NCI-H1048 (cell line): ENCODE measurements at regions not wholly inside any gene's neighbourhood (a gene's known extent, or its start where the extent isn't known, plus 50 kb on each side); places are given as distances from the start of the nearest gene placed in this dataset.
"Not testable (repeated sequence)": the region's sequence is repeated elsewhere in the genome, so short reads cannot be mapped to it uniquely, and the experiment has no call there.

ENCODE experiments used
- DNase-seq: peaks from one replicate; lab custom pipeline; 2025; lab: John Stamatoyannopoulos, UW

DNA sequence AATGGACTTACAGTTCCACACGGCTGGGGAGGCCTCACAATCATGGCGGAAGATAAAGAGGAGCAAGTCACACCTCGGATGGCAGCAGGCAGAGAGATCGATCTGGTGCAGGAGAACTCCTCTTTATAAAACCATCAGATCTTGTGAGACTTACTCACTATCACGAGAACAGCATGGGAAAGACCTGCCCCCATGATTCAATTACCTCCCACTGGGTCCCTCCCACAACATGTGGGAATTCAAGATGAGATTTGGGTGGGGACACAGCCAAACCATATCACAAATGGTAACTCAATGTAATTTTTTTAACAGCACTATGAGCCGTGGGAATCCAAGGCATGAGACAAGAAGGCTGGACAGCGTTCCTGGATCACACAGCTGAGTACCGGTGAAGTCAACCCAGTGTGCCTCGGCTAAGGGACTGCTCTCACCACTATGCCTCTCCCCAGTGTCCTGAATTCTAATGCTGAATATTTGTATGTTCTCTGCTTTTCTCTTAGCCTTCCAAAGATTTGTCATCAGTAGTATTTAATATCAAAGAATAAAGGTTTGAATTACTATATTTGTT is 84.3 kb downstream of the IRS2 start:
- DNase-seq: not testable (repeated sequence)

DNA sequence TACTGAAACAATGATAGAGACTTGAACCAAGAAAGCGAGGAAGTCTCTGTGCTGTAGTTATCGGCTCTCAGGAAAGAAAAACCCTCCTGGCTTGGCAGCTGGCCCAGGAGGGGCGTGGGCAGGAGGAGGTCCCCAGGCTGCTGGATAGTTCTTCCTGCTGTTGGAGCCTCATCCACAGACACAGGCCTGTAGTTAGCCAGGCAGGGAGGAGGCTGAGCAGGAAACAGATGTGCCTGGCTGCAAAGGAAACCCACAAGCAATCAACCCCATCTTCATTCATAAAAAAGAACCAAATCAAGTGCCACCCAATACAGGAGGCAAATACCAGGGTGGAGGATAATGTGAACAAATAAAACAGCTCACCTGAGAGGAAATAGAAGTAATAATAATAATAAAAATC is 86.2 kb downstream of the IRS2 start:
- no peak for DNase-seq

- no peak for DNase-seq
These were observed 86.7 kb downstream of the IRS2 start for GRCh38 chr13:109699628-109700071.

DNA sequence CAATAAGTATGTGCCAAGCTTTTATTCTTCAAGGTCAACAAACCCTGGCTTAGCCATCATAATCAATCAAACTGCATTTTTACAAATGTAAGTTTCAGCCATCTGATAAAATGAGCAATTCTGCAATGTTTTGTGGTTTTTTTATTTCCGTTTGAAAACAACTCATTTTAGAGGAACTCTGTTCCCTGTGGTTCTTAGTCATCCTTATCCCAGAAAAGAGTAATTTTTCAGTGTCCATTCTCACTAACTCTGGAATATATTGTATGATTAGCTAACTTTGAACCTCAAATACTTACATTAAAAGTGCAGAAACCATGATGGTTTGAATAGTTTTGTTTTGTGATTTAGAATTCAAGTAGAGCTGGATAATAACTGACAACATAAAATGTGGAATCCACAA is 87.6 kb downstream of the IRS2 start:
- no peak for DNase-seq

GRCh38 chr13:109697936-109698335 is 88.4 kb downstream of the IRS2 start:
- no peak for DNase-seq

DNA sequence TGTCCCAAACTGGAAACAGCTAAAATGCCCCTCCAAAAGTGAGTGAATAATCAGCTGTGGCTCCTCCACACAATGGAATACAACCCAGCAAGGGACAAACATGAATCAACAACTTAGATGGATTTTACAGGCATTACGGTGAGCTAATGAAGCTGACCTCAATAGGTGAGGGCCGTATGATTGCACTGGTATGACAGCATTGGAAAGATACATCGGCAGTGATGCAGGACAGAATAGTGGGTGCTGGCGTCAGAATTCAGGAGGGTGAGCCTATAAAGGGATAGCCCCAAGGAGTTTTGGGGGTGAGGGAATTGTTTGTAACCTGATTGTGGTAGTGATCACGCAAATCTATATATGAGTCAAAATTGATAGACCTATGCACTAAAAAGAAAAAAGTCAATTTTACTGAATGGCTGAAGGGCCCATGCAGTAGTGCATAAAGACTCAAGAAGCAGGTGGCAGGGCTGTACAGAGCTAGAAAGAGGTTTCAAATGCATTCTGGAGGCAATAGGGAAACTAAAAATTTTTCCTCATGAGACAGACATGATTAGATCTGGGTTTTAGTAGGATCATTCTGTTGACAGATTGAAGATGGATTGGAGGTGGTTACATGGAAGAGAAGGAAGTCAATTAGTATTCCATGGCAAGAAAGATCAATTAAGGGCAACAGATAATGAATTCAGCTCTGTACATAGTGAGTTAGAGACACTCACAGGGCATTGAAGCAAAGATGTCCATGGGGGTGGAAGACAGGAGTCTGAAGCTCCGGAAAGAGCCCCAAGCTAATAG is 90.8 kb downstream of the IRS2 start:
- no peak for DNase-seq

- no peak for DNase-seq
These were observed 91.4 kb downstream of the IRS2 start for GRCh38 chr13:109694972-109695371.

DNA sequence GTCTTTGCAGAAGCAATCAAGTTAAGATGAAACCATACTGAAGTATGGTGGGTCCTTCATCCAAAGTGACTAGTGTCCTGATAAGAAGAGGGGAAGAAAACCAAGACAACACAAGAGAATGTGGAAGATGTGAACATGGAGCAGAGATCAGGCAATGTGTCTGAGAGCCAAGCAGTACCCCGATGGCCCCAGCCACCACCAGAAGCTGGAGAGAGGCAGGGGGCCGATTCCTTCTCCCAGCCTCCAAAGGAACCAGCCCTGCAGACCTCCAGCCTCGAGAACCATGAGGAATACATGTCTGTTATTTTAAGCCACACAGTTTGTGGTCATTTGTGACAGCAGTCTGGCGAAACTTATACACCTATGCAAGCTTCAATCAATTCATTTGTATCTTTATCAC is 93.2 kb downstream of the IRS2 start:
- no peak for DNase-seq

DNA sequence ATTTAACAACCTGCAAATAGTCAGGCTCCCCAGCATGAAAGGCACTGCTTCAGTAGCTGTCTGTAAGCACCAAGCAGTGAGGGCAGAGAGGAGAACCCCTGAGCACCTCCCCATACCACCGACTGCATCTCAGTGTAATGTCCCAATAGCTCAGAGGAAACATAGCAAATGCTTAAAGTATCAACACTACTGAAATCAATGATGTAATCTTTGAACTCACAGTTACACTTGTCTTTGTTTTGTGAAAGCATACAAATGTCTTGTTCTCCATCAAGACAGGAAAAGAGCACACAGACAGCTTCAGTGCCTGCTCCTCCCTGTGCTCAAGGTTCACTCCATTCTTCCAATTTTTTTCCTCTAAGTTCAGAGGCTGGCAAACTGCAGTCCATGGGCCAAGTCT is 94.7 kb downstream of the IRS2 start:
- DNase-seq: no peak

DNA sequence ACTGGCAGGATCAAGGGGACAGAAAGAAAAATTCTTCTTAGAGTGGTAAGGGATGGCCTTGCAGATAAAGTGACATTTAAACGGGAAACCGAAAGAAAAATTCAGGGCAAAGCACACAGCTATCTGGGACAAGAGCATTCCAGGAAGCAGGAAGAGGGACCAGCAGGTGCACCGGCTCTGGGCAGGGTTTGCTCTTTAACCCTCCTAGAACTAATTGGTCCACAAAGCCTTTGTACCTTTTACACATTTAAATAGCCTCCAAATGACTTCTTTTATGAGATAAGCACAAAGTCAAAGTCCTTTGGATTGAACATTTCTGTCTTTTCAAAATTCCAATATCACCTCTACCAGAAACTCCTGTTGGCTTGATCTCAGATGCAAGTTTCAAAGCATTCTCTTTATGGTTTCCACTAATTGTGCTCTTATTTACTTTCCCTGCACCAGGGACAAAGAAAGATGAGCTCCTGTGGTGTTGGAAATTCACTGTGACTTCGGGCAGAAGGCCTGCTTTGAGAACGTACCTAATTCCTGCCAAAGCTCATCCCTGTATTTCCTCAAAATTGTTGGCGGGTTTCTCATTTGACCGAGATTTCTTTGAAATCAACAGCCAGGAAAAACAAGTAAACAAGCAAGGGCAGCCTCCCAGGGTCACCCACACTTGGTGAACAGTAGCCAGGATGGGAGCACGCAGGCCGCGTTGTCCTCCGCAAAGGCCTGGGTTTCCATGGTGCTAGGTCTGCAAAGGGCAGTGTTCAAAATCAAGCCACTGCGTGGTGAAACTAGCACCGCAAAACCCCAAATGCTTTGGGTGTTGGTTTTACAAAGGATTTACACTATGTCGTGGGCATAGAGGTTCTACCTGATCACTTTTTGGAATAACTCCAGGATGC is 98.6 kb downstream of the IRS2 start:
- no peak for DNase-seq

- DNase-seq: no peak
These were observed 101.2 kb downstream of the IRS2 start for GRCh38 chr13:109685203-109685602.

DNA sequence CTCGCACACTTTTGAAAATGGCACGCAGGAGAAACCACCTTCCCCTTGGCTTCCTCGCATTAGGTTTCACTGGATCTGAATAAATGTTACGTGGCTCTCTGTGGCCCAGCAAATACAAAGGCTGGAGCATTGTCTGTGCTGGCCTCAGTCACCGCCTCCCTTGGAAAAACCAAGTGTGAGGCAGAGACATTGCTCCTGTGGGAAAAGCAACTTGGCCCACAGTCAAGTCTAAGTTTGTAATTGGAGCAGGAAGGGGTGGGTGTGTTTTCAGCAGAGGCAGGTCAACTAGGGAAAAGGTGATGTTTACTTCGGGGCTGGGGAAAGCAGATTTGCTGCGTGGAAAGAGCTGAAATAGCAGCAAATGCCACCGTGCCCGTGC is 101.6 kb downstream of the IRS2 start:
- DNase-seq: no peak

DNA sequence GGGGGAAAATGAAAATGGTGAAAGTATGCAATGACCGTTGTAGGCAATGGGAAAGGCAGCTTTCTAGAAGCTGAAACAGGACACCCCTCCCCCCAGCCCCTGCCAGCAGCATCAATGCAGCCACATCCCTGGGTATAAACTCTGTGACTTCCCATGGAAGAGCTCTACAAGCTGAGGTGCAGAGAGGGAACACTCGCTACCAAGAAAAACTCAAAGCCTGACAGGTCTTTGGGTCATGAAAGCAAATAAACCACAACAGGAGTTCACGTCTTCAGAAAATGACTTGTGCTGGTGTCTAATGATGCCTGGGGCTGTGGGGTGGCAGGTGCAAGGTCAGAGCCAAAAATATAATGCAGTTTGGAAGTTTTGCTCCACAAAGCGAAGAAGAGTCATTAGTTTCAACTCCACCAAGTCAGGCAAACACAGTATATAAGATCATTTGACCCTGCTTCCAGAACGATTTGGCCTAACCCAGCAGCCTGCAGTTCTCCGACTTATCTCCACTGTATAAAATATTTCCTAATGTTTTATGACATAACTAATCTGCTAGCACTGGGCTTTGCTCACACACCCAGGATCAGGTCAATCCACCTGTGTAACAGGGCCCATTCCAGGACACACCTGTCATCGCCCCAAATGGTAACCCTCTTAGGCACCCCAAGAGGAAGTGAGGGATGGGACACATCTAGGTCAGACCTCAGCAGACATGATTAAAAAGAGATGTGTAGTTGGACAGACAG is 102.1 kb downstream of the IRS2 start:
- DNase-seq: no peak

- DNase-seq: no peak
These were observed 103.7 kb downstream of the IRS2 start for GRCh38 chr13:109682534-109683244.

- DNase-seq: no peak
These were observed 105.5 kb downstream of the IRS2 start for GRCh38 chr13:109680930-109681329.

DNA sequence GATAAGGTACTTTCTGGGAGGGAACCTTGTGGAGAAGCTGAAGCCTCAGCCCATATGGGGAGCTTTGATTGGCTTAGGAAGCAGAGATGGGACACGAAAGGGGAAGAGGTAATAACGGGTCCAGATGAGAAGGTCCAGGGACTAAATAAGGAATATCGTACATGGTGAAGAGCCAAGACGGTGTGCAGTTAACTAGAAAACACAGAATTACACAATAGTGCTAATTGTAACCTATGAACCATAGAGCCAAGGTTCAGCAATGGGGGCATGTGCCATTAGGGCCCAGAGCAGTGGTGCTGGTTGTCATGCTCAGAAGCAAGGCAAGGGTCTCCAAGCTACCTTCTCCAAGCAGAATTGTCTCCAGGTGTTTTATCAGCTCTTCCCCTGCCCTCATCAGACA is 106.1 kb downstream of the IRS2 start:
- no peak for DNase-seq

GRCh38 chr13:109678459-109678858 is 107.9 kb downstream of the IRS2 start:
- no peak for DNase-seq

- DNase-seq: no peak
These were observed 109.2 kb downstream of the IRS2 start for GRCh38 chr13:109677206-109677605.

- no peak for DNase-seq
These were observed 112.9 kb downstream of the IRS2 start for GRCh38 chr13:109673477-109673876.

DNA sequence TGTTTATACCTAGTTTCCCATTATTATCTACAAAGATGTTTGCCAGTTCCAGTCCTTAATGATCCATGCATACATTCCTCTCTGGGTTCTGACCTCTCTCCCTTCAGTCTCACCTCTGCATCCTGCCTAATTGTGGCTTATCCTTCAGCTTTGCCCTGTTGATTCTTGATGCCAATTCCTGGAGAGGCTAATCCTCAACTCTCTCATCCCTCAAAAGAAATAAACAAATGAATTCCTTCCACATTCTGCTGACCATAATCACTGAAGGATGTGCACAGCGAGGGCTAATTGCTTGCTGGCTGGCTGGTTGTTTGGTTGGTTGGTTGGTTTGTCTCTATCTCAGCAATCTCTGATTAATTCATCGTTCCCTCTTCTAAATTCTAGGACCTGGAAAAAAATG is 113.8 kb downstream of the IRS2 start:
- DNase-seq: no peak

DNA sequence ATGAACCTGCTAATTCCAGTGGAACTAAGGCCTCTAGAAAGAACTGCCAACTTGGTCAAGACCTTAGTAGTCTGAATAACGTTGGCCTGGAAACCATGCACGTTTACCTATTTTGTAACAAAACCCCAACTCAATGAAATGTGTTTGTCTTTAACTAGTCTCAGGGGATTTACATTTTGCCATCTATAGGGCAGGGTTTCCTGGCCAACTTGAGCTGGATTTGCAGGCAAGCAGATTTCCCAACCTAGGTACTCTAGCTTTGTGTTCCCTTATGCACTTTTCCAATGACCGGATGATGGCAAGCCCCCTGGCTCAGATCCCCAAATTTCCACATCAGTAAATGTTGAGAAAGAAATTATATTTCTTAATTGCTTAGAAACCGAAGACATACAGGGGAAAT is 114.5 kb downstream of the IRS2 start:
- DNase-seq: no peak

DNA sequence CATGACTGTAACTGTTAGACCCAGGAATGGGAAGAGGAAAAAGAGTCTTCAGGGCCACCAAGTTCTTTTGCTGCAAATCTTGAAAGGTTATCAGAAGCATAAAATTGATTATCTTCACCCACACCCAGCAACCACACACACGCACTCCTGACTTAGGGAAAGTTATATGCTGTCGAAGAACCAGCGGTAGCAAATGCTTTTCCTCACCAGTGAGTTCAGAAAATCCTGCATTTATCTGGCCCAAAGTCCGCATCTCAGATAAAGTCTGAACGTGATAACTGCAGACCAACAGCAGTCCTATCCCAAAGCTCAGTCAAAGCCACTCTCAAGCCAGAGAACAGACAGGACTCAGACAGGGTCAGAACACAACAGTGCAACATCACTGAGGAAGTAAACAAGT is 115.6 kb downstream of the IRS2 start:
- no peak for DNase-seq
